Activated CD8-positive, alpha-beta T cell treated with anti-CD3 and anti-CD28 coated beads for 36 hours (primary cell): ENCODE measurements at regions not wholly inside any gene's neighbourhood (a gene's known extent, or its start where the extent isn't known, plus 50 kb on each side); places are given as distances from the start of the nearest gene placed in this dataset.

ENCODE experiments used
- ATAC-seq: fragments of 200-7000 bp; cut with Tn5 transposase; one replicate; pipeline ENCODE4 v1.10.0; 2021; ENCODE audit warnings: mild to moderate bottlenecking, moderate library complexity
- CTCF ChIA-PET: fragments of 350-600 bp; sonication (Branson Sonifier 250); formaldehyde crosslinking; loops from one replicate; lab custom pipeline; 2021; ENCODE audit warnings: antibody characterized with exemption; lab: Charles Lee
- POLR2A ChIA-PET: fragments of 350-600 bp; sonication (Branson Sonifier 250); formaldehyde crosslinking; loops from one replicate; lab custom pipeline; 2021; ENCODE audit warnings: antibody characterized with exemption; lab: Charles Lee
- DNase-seq: peaks from one replicate; pipeline ENCODE4 v3.0.0-alpha.2; 2020
- H3K27ac Mint-ChIP-seq: one replicate; pipeline ENCODE4 v1.8.0; 2021; ENCODE audit warnings: mild to moderate bottlenecking, mixed read lengths
- H3K27me3 Mint-ChIP-seq: one replicate; pipeline ENCODE4 v1.8.0; 2021; ENCODE audit warnings: mixed read lengths
- H3K36me3 Mint-ChIP-seq: one replicate; pipeline ENCODE4 v1.8.0; 2021; ENCODE audit warnings: low read depth, mixed read lengths
- H3K4me1 Mint-ChIP-seq: one replicate; pipeline ENCODE4 v1.8.0; 2021; ENCODE audit warnings: low read depth, mixed read lengths
- H3K4me3 Mint-ChIP-seq: one replicate; pipeline ENCODE4 v1.8.0; 2021; ENCODE audit warnings: mild to moderate bottlenecking, moderate library complexity, mixed read lengths
- H3K9me3 Mint-ChIP-seq: one replicate; pipeline ENCODE4 v1.8.0; 2021; ENCODE audit warnings: mixed read lengths
- CTCF ChIP-seq: fragments of 200-600 bp; IDR thresholded peaks from one replicate; pipeline ENCODE4 v1.8.0; 2022; ENCODE audit warnings: antibody characterized with exemption, mild to moderate bottlenecking
- intact Hi-C: fragments of 100-400 bp; cut with micrococcal nuclease; formaldehyde crosslinking; loops from one replicate; pipeline ENCODE4 v1.10.0; 2022

- intact Hi-C loops = no loop called here
- no peak overlapping the region for H3K4me3 Mint-ChIP-seq
- CTCF ChIA-PET = interaction anchor here (6.8 kb wide), 1 partner anchor 14 kb away, joined by 29 read pairs; no protein-coding TSS in a partner anchor
- ATAC-seq (no peak), DNase-seq (no peak)
- H3K36me3 Mint-ChIP-seq = no peaks in the 10 kb centered on the region
- no peaks in the 10 kb centered on the region for H3K4me1 Mint-ChIP-seq
- POLR2A ChIA-PET = no interaction called here
- H3K9me3 Mint-ChIP-seq = peaks cover 2% of the 10 kb centered on the region
- H3K27me3 Mint-ChIP-seq = peaks cover 4% of the 10 kb centered on the region
- TF ChIP-seq CTCF = no peak
- H3K27ac Mint-ChIP-seq = no peak overlapping the region
These were observed 70.9 kb upstream of the PIWIL1 start for GRCh38 chr12:130266751-130267150.

GRCh38 chr12:130280231-130280630 lies 57.5 kb upstream of the PIWIL1 start:
- Mint-ChIP-seq H3K4me1 (peaks cover 4% of the 10 kb centered on the region), H3K27me3 (peaks cover 9% of the 10 kb centered on the region), H3K27ac (no peak overlapping the region), H3K9me3 (peaks cover 4% of the 10 kb centered on the region), H3K36me3 (no peaks in the 10 kb centered on the region), H3K4me3 (no peak overlapping the region)
- peak; percentile 56 for ATAC-seq
- ChIA-PET CTCF (interaction anchor here (0.7 to 3.2 kb wide), 9 partner anchors 11 to 236 kb away, joined by 3 to 29 read pairs (median 4); no protein-coding TSS in a partner anchor), POLR2A (no interaction called here)
- TF ChIP-seq CTCF = no peak
- peak; percentile 11 for DNase-seq
- intact Hi-C loops = no loop called here

DNA sequence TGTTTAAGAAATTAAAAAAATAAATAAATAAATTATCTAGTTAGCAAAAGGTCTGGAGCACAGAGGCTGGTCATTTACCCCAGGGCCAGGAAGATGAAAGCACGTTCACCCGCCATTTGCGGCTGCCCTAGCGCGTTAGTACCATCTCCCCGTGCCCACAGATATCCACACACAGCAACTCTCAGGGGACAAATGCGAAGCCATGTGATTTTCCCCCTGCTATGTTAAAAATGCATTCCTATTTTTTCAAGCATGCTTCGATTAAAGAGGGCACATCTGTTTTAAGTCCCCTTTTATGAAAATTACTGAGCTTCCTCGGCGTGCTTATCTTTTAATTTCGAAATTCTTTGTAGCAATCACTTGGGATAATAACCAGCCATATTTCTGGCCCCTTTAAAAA lies 56.9 kb upstream of the PIWIL1 start:
- intact Hi-C loops = no loop called here
- ChIA-PET CTCF (interaction anchor here (0.6 to 3.2 kb wide), 12 partner anchors 9 to 467 kb away, joined by 3 to 29 read pairs (median 4); no protein-coding TSS in a partner anchor), POLR2A (no interaction called here)
- TF ChIP-seq CTCF = no peak
- DNase-seq (no peak), ATAC-seq (no peak)
- no peaks in the 10 kb centered on the region for H3K36me3 Mint-ChIP-seq
- H3K27ac Mint-ChIP-seq = no peak overlapping the region
- H3K9me3 Mint-ChIP-seq = peaks cover 4% of the 10 kb centered on the region
- H3K4me3 Mint-ChIP-seq = no peak overlapping the region
- H3K27me3 Mint-ChIP-seq = peaks cover 8% of the 10 kb centered on the region
- peaks cover 4% of the 10 kb centered on the region for H3K4me1 Mint-ChIP-seq

GRCh38 chr12:130281153-130281799 lies 56.4 kb upstream of the PIWIL1 start:
- TF ChIP-seq CTCF = peak; percentile 70
- Mint-ChIP-seq H3K9me3 (peaks cover 4% of the 10 kb centered on the region), H3K27ac (no peak overlapping the region), H3K27me3 (peaks cover 7% of the 10 kb centered on the region), H3K36me3 (no peaks in the 10 kb centered on the region), H3K4me3 (no peak overlapping the region), H3K4me1 (peaks cover 4% of the 10 kb centered on the region)
- peak; percentile 42 for DNase-seq
- intact Hi-C loops = no loop called here
- POLR2A ChIA-PET = no interaction called here
- CTCF ChIA-PET = interaction anchor here (0.6 to 3.2 kb wide), 12 partner anchors 9 to 466 kb away, joined by 3 to 29 read pairs (median 4); no protein-coding TSS in a partner anchor
- ATAC-seq = peak; percentile 72

GRCh38 chr12:130286041-130286440 lies 51.6 kb upstream of the PIWIL1 start:
- Mint-ChIP-seq H3K4me3 (no peak overlapping the region), H3K27ac (no peak overlapping the region), H3K27me3 (peaks cover 11% of the 10 kb centered on the region), H3K9me3 (peaks cover 8% of the 10 kb centered on the region), H3K4me1 (no peaks in the 10 kb centered on the region), H3K36me3 (no peaks in the 10 kb centered on the region)
- TF ChIP-seq CTCF = no peak
- DNase-seq = no peak
- CTCF ChIA-PET = interaction anchor here (1.1 kb wide), 1 partner anchor 239 kb away, joined by 3 read pairs; no protein-coding TSS in a partner anchor
- intact Hi-C loops = no loop called here
- no peak for ATAC-seq
- POLR2A ChIA-PET = interaction anchor here (0.6 to 0.7 kb wide), 2 partner anchors 9 to 68 kb away, joined by 3 read pairs; no protein-coding TSS in a partner anchor
